Loucy (cell line): ENCODE measurements at regions not wholly inside any gene's neighbourhood (a gene's known extent, or its start where the extent isn't known, plus 50 kb on each side); places are given as distances from the start of the nearest gene placed in this dataset.
A peak's percentile ranks its signal among the peaks of the same experiment; 100 is the strongest.

Experiments
- H2AFZ ChIP-seq: fragments of 200-600 bp; sonication (generic); 2 replicates; pipeline ENCODE4 v1.6.0; 2016; ENCODE audit warnings: antibody characterized with exemption, mild to moderate bottlenecking, low read length, moderate library complexity
- H3F3A ChIP-seq: fragments of 200-600 bp; 2 replicates; pipeline ENCODE4 v1.6.0; 2016; ENCODE audit warnings: antibody characterized with exemption, low read depth, mild to moderate bottlenecking
- H3K27me3 ChIP-seq: fragments of 200-600 bp; sonication (generic); 2 replicates; pipeline ENCODE4 v1.6.1; 2014; ENCODE audit warnings: low read length, mild to moderate bottlenecking; ENCODE audit not compliant: insufficient read depth, poor library complexity, severe bottlenecking
- H3K36me3 ChIP-seq: fragments of 200-600 bp; sonication (generic); 2 replicates; pipeline ENCODE4 v1.6.1; 2016; ENCODE audit warnings: low read length; ENCODE audit not compliant: insufficient read depth
- H3K4me1 ChIP-seq: fragments of 200-600 bp; sonication (generic); 2 replicates; pipeline ENCODE4 v1.5.1; 2014; ENCODE audit warnings: low read length, mild to moderate bottlenecking; ENCODE audit not compliant: insufficient read depth, poor library complexity, severe bottlenecking
- H3K4me2 ChIP-seq: fragments of 200-600 bp; sonication (generic); 2 replicates; pipeline ENCODE4 v1.6.0; 2014; ENCODE audit warnings: antibody characterized with exemption, low read length, low read depth, mild to moderate bottlenecking; ENCODE audit not compliant: poor library complexity, severe bottlenecking
- H3K4me3 ChIP-seq: fragments of 200-600 bp; sonication (generic); 2 replicates; pipeline ENCODE4 v1.5.1; 2014; ENCODE audit warnings: low read length, mild to moderate bottlenecking, mixed read lengths; ENCODE audit not compliant: poor library complexity, severe bottlenecking
- H3K79me2 ChIP-seq: fragments of 200-600 bp; sonication (generic); 2 replicates; pipeline ENCODE4 v1.6.1; 2014; ENCODE audit warnings: low read length; ENCODE audit not compliant: insufficient read depth
- H3K9ac ChIP-seq: fragments of 200-600 bp; sonication (generic); 2 replicates; pipeline ENCODE4 v1.6.0; 2014; ENCODE audit warnings: mild to moderate bottlenecking, low read depth, low read length, moderate library complexity; ENCODE audit not compliant: poor library complexity, severe bottlenecking
- H3K9me2 ChIP-seq: fragments of 200-600 bp; sonication (generic); replicated peaks from 2 replicates; pipeline ENCODE4 v1.6.1; 2016; ENCODE audit warnings: low read depth, low read length, mixed read lengths
- H3K9me3 ChIP-seq: fragments of 200-600 bp; sonication (generic); 2 replicates; pipeline ENCODE4 v1.6.1; 2014; ENCODE audit warnings: mild to moderate bottlenecking, antibody characterized with exemption, low read length, low read depth; ENCODE audit not compliant: insufficient read depth
- H4K20me1 ChIP-seq: fragments of 200-600 bp; sonication (generic); 2 replicates; pipeline ENCODE4 v1.6.0; 2014; ENCODE audit warnings: antibody characterized with exemption, low read length, mild to moderate bottlenecking; ENCODE audit not compliant: insufficient read depth, poor library complexity, severe bottlenecking
- CTCF ChIP-seq: fragments of 200-600 bp; sonication (generic); conservative IDR thresholded peaks from 2 replicates; pipeline ENCODE4 v1.5.1; 2014; ENCODE audit warnings: mild to moderate bottlenecking, antibody characterized with exemption, low read length
- EZH2phosphoT487 ChIP-seq: fragments of 200-600 bp; IDR thresholded peaks from 2 replicates; pipeline ENCODE4 v1.6.1; 2018; ENCODE audit warnings: antibody characterized with exemption, mild to moderate bottlenecking, moderate library complexity, borderline replicate concordance

GRCh38 chr5:36364473-36364872 is 62.8 kb upstream of the RANBP3L start:
- Histone ChIP-seq H3F3A (peaks cover 4% of the 10 kb centered on the region; the same call in 1 of the 2 replicates), H3K9me3 (no peaks in the 10 kb centered on the region), H3K79me2 (no peaks in the 10 kb centered on the region), H3K36me3 (no peaks in the 10 kb centered on the region), H3K9ac (no peak overlapping the region), H3K4me3 (no peak overlapping the region), H2AFZ (no peak overlapping the region), H3K4me2 (no peak overlapping the region), H3K9me2 (no peaks in the 10 kb centered on the region), H3K4me1 (peaks cover 48% of the 10 kb centered on the region), H3K27me3 (no peaks in the 10 kb centered on the region), H4K20me1 (no peaks in the 10 kb centered on the region)
- TF ChIP-seq CTCF (no peak), EZH2phosphoT487 (no peak)

GRCh38 chr5:36365896-36366295 is 64.2 kb upstream of the RANBP3L start:
- Histone ChIP-seq H3K4me2 (peak overlapping the region; percentile 31), H3K9me3 (no peaks in the 10 kb centered on the region), H3K27me3 (no peaks in the 10 kb centered on the region), H3K4me3 (no peak overlapping the region), H3K9me2 (no peaks in the 10 kb centered on the region), H3F3A (peaks cover 4% of the 10 kb centered on the region; the same call in 1 of the 2 replicates), H3K36me3 (no peaks in the 10 kb centered on the region), H3K79me2 (no peaks in the 10 kb centered on the region), H3K9ac (no peak overlapping the region), H2AFZ (peak overlapping the region; percentile 9; the same call in 1 of the 2 replicates), H3K4me1 (peaks cover 41% of the 10 kb centered on the region), H4K20me1 (no peaks in the 10 kb centered on the region)
- TF ChIP-seq EZH2phosphoT487 (no peak), CTCF (no peak)

- Histone ChIP-seq H3K79me2 (no peaks in the 10 kb centered on the region), H4K20me1 (no peaks in the 10 kb centered on the region), H3K9me2 (no peaks in the 10 kb centered on the region), H3K4me1 (peaks cover 41% of the 10 kb centered on the region), H3K4me2 (peak overlapping the region; percentile 31), H3K9me3 (no peaks in the 10 kb centered on the region), H3F3A (peaks cover 4% of the 10 kb centered on the region; the same call in 1 of the 2 replicates), H3K36me3 (no peaks in the 10 kb centered on the region), H2AFZ (peak overlapping the region; percentile 13), H3K9ac (no peak overlapping the region), H3K4me3 (no peak overlapping the region), H3K27me3 (no peaks in the 10 kb centered on the region)
- TF ChIP-seq EZH2phosphoT487 (no peak), CTCF (no peak)
These were observed 65.2 kb upstream of the RANBP3L start for GRCh38 chr5:36366883-36367282.
